ENCODE measurements at regions not wholly inside any gene's neighbourhood (a gene's known extent, or its start where the extent isn't known, plus 50 kb on each side); places are given as distances from the start of the nearest gene placed in this dataset.
"Not testable (repeated sequence)": the region's sequence is repeated elsewhere in the genome, so short reads cannot be mapped to it uniquely, and the experiment has no call there.

DNA sequence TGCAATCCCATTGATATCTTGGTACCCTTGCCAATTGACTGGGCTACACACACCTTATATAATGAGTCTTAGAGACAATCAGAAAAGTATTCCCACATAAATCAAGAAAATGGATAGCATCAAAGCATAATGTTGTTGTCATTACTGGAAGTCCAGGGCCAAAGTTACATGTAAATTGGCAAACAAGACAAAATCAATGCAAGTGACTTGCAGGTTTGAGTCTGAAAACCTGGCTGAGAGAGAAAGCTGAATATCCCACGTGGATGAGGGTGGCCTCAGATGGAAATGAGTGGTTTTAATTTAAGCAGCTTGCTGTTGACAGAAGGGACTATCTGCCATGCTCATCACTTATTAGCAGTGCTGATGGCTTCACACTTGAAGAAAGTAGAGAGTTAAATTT is 324.0 kb upstream of the MON1B start:
- no peak overlapping the region for H3K4me2 ChIP-seq (ENCODE audit: low read length)
- H3K9me3 ChIP-seq (ENCODE audit: low read length): no peaks in the 10 kb centered on the region

DNA sequence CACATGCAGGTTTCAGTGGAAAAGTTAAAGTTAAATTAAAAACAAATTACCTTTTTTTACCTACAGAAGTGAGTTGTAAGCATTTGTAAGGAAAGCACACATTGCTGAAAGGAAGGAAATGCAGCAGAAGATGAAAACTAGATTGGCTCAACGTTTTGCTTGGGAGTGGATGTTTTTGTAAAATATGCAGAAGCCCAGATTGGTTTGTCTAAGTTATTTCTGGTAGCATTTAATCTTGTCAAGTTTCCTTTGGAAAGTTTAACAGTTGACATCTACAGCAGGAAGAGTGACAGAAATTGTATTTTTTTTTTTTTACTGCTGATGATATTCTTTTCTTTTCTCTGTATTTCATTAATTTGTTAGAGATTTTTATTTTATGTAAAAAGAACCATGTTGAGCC is 315.1 kb upstream of the MON1B start:
- Histone ChIP-seq H3K4me2 (ENCODE audit: low read length) (no peak overlapping the region), H3K27ac (ENCODE audit: low read depth, low read length, poor library complexity, severe bottlenecking) (no peak overlapping the region), H3K9me2 (ENCODE audit: low read depth, low read length) (no peaks in the 10 kb centered on the region), H3K36me3 (ENCODE audit: insufficient read depth, low read length) (no peaks in the 10 kb centered on the region), H4K20me1 (ENCODE audit: insufficient read depth, low read length) (no peaks in the 10 kb centered on the region), H3K9me3 (ENCODE audit: low read length) (no peaks in the 10 kb centered on the region), H3K4me1 (ENCODE audit: insufficient read depth, low read length, severe bottlenecking) (no peaks in the 10 kb centered on the region), H3K9ac (ENCODE audit: low read length) (no peak overlapping the region), H3K79me2 (ENCODE audit: insufficient read depth, low read length) (no peaks in the 10 kb centered on the region), H2AFZ (ENCODE audit: low read length) (no peak overlapping the region), H3K4me3 (ENCODE audit: low read depth, low read length, poor library complexity, severe bottlenecking) (no peak overlapping the region), H3F3A (ENCODE audit: insufficient read depth, low read length) (no peaks in the 10 kb centered on the region), H3K27me3 (ENCODE audit: insufficient read depth, low read length) (no peaks in the 10 kb centered on the region)
- TF ChIP-seq, protein P1, sequence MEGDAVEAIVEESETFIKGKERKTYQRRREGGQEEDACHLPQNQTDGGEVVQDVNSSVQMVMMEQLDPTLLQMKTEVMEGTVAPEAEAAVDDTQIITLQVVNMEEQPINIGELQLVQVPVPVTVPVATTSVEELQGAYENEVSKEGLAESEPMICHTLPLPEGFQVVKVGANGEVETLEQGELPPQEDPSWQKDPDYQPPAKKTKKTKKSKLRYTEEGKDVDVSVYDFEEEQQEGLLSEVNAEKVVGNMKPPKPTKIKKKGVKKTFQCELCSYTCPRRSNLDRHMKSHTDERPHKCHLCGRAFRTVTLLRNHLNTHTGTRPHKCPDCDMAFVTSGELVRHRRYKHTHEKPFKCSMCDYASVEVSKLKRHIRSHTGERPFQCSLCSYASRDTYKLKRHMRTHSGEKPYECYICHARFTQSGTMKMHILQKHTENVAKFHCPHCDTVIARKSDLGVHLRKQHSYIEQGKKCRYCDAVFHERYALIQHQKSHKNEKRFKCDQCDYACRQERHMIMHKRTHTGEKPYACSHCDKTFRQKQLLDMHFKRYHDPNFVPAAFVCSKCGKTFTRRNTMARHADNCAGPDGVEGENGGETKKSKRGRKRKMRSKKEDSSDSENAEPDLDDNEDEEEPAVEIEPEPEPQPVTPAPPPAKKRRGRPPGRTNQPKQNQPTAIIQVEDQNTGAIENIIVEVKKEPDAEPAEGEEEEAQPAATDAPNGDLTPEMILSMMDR (IDR thresholded peaks at IDR 0.05; ENCODE audit: low read length): no peak
- TF ChIP-seq EZH2 (IDR thresholded peaks at IDR 0.05; ENCODE audit: borderline replicate concordance, low read length): no peak

More for the DNA sequence above, 324.0 kb upstream of the MON1B start:
- H3K79me2 ChIP-seq (ENCODE audit: insufficient read depth, low read length): no peaks in the 10 kb centered on the region
- H3K27me3 ChIP-seq (ENCODE audit: insufficient read depth, low read length): no peaks in the 10 kb centered on the region
- no peaks in the 10 kb centered on the region for H4K20me1 ChIP-seq (ENCODE audit: insufficient read depth, low read length)
- no peak overlapping the region for H3K27ac ChIP-seq (ENCODE audit: low read depth, low read length, poor library complexity, severe bottlenecking)
- no peaks in the 10 kb centered on the region for H3F3A ChIP-seq (ENCODE audit: insufficient read depth, low read length)
- no peak overlapping the region for H3K9ac ChIP-seq (ENCODE audit: low read length)
- no peaks in the 10 kb centered on the region for H3K36me3 ChIP-seq (ENCODE audit: insufficient read depth, low read length)
- no peaks in the 10 kb centered on the region for H3K9me2 ChIP-seq (ENCODE audit: low read depth, low read length)
- no peaks in the 10 kb centered on the region for H3K4me1 ChIP-seq (ENCODE audit: insufficient read depth, low read length, severe bottlenecking)
- TF ChIP-seq, protein P1 (IDR thresholded peaks at IDR 0.05; ENCODE audit: low read length): no peak
- TF ChIP-seq EZH2 (IDR thresholded peaks at IDR 0.05; ENCODE audit: borderline replicate concordance, low read length): no peak
- H2AFZ ChIP-seq (ENCODE audit: low read length): no peak overlapping the region
- H3K4me3 ChIP-seq (ENCODE audit: low read depth, low read length, poor library complexity, severe bottlenecking): no peak overlapping the region

DNA sequence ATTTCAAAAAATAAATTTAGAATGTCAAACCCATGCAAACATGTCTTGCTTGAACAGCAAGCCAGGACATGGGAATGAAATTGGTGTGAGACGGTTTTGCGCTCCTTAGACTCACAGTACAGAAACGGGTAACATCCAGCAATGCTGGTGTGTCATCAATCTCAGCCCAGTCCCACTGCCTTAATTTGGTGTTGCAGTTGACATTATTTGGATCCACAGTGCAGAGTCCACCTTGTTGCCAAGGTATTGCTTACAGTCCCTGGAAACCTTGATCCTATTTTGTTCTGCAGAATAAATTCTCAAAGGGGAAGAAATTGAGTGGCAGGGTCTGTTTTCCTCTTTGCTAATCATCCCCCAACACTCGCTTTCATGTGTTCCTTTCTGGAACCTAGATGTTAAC is 311.6 kb upstream of the MON1B start:
- no peaks in the 10 kb centered on the region for H3K4me1 ChIP-seq (ENCODE audit: insufficient read depth, low read length, severe bottlenecking)
- no peaks in the 10 kb centered on the region for H3F3A ChIP-seq (ENCODE audit: insufficient read depth, low read length)
- no peaks in the 10 kb centered on the region for H4K20me1 ChIP-seq (ENCODE audit: insufficient read depth, low read length)
- no peak for TF ChIP-seq EZH2 (IDR thresholded peaks at IDR 0.05; ENCODE audit: borderline replicate concordance, low read length)
- TF ChIP-seq, protein P1 (IDR thresholded peaks at IDR 0.05; ENCODE audit: low read length): no peak
- H3K9me2 ChIP-seq (ENCODE audit: low read depth, low read length): no peaks in the 10 kb centered on the region
- H3K9me3 ChIP-seq (ENCODE audit: low read length): no peaks in the 10 kb centered on the region
- no peaks in the 10 kb centered on the region for H3K36me3 ChIP-seq (ENCODE audit: insufficient read depth, low read length)
- H3K79me2 ChIP-seq (ENCODE audit: insufficient read depth, low read length): no peaks in the 10 kb centered on the region
- H3K27me3 ChIP-seq (ENCODE audit: insufficient read depth, low read length): no peaks in the 10 kb centered on the region
- H3K9ac ChIP-seq (ENCODE audit: low read length): no peak overlapping the region
- no peak overlapping the region for H2AFZ ChIP-seq (ENCODE audit: low read length)
- no peak overlapping the region for H3K27ac ChIP-seq (ENCODE audit: low read depth, low read length, poor library complexity, severe bottlenecking)
- no peak overlapping the region for H3K4me3 ChIP-seq (ENCODE audit: low read depth, low read length, poor library complexity, severe bottlenecking)
- H3K4me2 ChIP-seq (ENCODE audit: low read length): no peak overlapping the region

DNA sequence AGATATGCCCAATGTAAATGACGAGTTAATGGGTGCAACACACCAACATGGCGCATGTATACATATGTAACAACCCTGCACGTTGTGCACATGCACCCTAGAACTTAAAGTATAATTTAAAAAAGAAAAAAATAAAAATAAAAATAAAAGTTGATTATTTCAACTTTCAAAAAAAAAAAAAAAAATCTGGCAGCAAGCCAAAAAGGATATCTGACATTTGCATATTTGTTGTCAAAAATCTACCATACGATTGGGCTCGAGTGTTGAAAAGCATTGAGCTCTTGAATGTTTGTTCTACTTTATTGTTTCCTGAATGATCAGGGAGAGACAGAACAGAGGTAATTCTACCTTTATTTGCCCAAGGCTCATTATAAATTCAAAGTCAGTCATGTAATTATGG is 310.5 kb upstream of the MON1B start:
- not testable (repeated sequence) for H3K79me2 ChIP-seq (ENCODE audit: insufficient read depth, low read length); H3K4me2 ChIP-seq (ENCODE audit: low read length); H3K36me3 ChIP-seq (ENCODE audit: insufficient read depth, low read length); H3K9ac ChIP-seq (ENCODE audit: low read length); H3K9me2 ChIP-seq (ENCODE audit: low read depth, low read length); H3K27ac ChIP-seq (ENCODE audit: low read depth, low read length, poor library complexity, severe bottlenecking); H3K4me1 ChIP-seq (ENCODE audit: insufficient read depth, low read length, severe bottlenecking); H4K20me1 ChIP-seq (ENCODE audit: insufficient read depth, low read length); H3F3A ChIP-seq (ENCODE audit: insufficient read depth, low read length); H3K9me3 ChIP-seq (ENCODE audit: low read length); H3K27me3 ChIP-seq (ENCODE audit: insufficient read depth, low read length); H3K4me3 ChIP-seq (ENCODE audit: low read depth, low read length, poor library complexity, severe bottlenecking); H2AFZ ChIP-seq (ENCODE audit: low read length)

Data from OCI-LY1 (cell line).